H1 (cell line): ENCODE measurements at regions not wholly inside any gene's neighbourhood (a gene's known extent, or its start where the extent isn't known, plus 50 kb on each side); places are given as distances from the start of the nearest gene placed in this dataset.

Experiments
- ASH2L ChIP-seq: fragments of 200-600, 300-600 bp; sonication (generic); IDR thresholded peaks from one replicate; pipeline ENCODE4 v1.7.1; 2017; ENCODE audit warnings: low read length
- CBX8 ChIP-seq: fragments of 300-800, 300-1000 bp; sonication (generic); IDR thresholded peaks from 2 replicates; pipeline ENCODE4 v1.7.1; 2016; ENCODE audit warnings: low read depth, low read length, borderline replicate concordance
- CHD7 ChIP-seq: fragments of 300-600 bp; sonication (generic); IDR thresholded peaks from 2 replicates; pipeline ENCODE4 v1.7.1; 2012; ENCODE audit warnings: low read length, moderate library complexity, mild to moderate bottlenecking, inconsistent platforms; ENCODE audit not compliant: insufficient replicate concordance
- E2F6 ChIP-seq: IDR thresholded peaks from 2 replicates; pipeline ENCODE4 v1.6.1; 2012; ENCODE audit warnings: inconsistent platforms
- GABPA ChIP-seq: IDR thresholded peaks from 2 replicates; pipeline ENCODE4 v1.6.1; 2011; ENCODE audit warnings: mild to moderate bottlenecking, low read length, moderate library complexity, borderline replicate concordance; ENCODE audit not compliant: insufficient read depth
- JUN ChIP-seq: IDR thresholded peaks from 2 replicates; pipeline ENCODE4 v1.6.1; 2011; ENCODE audit warnings: low read depth, mild to moderate bottlenecking, improper control_type of control experiment, low read length
- KDM5A ChIP-seq: fragments of 200-600 bp; IDR thresholded peaks from 2 replicates; pipeline ENCODE4 v1.7.1; 2012; ENCODE audit warnings: mild to moderate bottlenecking, low read length, inconsistent platforms, mixed read lengths
- MAX ChIP-seq: IDR thresholded peaks from 2 replicates; pipeline ENCODE4 v1.6.1; 2012; ENCODE audit warnings: inconsistent platforms
- SP4 ChIP-seq: IDR thresholded peaks from 2 replicates; pipeline ENCODE4 v1.6.1; 2012; ENCODE audit warnings: low read length, inconsistent platforms
- TEAD4 ChIP-seq: IDR thresholded peaks from 2 replicates; pipeline ENCODE4 v1.6.1; 2012; ENCODE audit warnings: low read depth, low read length, inconsistent platforms, mixed read lengths

- peak; percentile 76 for TF ChIP-seq CHD7
- TF ChIP-seq SP4 = no peak
- TF ChIP-seq TEAD4 = no peak
- no peak for TF ChIP-seq CBX8
- no peak for TF ChIP-seq KDM5A
- TF ChIP-seq MAX = peak; percentile 91
- TF ChIP-seq JUN = no peak
- TF ChIP-seq GABPA = no peak
- peak; percentile 31 for TF ChIP-seq ASH2L
- TF ChIP-seq E2F6 = 0 out of 2 replicates have a peak, but pooled peaks have one; percentile 35
Measured at GRCh38 chr13:106680796-106681472, 113.0 kb upstream of the ARGLU1 start (continued).
